Activated naive CD4-positive, alpha-beta T cell treated with anti-CD3 and anti-CD28 coated beads for 36 hours (primary cell): ENCODE measurements at regions not wholly inside any gene's neighbourhood (a gene's known extent, or its start where the extent isn't known, plus 50 kb on each side); places are given as distances from the start of the nearest gene placed in this dataset.
"Not testable (repeated sequence)": the region's sequence is repeated elsewhere in the genome, so short reads cannot be mapped to it uniquely, and the experiment has no call there.

Source experiments
- CTCF ChIA-PET: fragments of 350-600 bp; sonication (Branson Sonifier 250); formaldehyde crosslinking; loops from one replicate; lab custom pipeline; 2021; ENCODE audit warnings: antibody characterized with exemption; lab: Charles Lee
- DNase-seq: peaks from one replicate; pipeline ENCODE4 v3.0.0-alpha.2; 2020
- H3K27ac Mint-ChIP-seq: one replicate; pipeline ENCODE4 v1.8.0; 2021; ENCODE audit warnings: mild to moderate bottlenecking, mixed read lengths
- H3K27me3 Mint-ChIP-seq: one replicate; pipeline ENCODE4 v1.8.0; 2021; ENCODE audit warnings: low read depth, mixed read lengths
- H3K36me3 Mint-ChIP-seq: one replicate; pipeline ENCODE4 v1.8.0; 2021; ENCODE audit warnings: low read depth, mixed read lengths
- H3K4me1 Mint-ChIP-seq: one replicate; pipeline ENCODE4 v1.8.0; 2021; ENCODE audit warnings: low read depth, mixed read lengths
- H3K4me3 Mint-ChIP-seq: one replicate; pipeline ENCODE4 v1.8.0; 2021; ENCODE audit warnings: mild to moderate bottlenecking, moderate library complexity, mixed read lengths
- H3K9me3 Mint-ChIP-seq: one replicate; pipeline ENCODE4 v1.8.0; 2021; ENCODE audit warnings: mixed read lengths
- intact Hi-C: fragments of 100-400 bp; cut with micrococcal nuclease; formaldehyde crosslinking; loops from one replicate; pipeline ENCODE4 v1.15.1; 2023

DNA sequence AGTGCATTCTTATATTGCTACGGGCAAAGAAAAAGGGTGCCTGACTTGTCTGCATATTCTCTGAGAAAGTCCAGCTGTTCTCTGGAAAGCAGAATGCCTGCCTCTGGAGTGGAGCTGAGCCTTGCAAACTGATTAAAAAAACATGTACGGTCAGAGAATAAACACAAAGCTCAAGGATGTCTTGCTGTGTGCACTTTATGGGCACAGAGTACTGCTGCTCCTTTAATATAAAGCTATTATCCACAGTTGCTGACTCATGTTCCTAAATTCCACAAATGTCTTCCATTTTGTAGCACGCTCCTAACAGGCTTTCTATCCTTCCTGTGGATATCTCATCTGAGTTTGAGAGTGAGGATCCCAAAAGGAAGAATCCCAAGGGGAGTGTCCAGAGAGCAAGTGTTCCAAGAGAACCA lies 229.0 kb downstream of the MREG start:
- H3K9me3 Mint-ChIP-seq, result no peaks in the 10 kb centered on the region
- H3K27ac Mint-ChIP-seq, result no peak overlapping the region
- no peak overlapping the region for H3K4me3 Mint-ChIP-seq
- intact Hi-C loops, result no loop called here
- no peaks in the 10 kb centered on the region for H3K4me1 Mint-ChIP-seq
- DNase-seq, result no peak
- no peaks in the 10 kb centered on the region for H3K36me3 Mint-ChIP-seq
- CTCF ChIA-PET, result no interaction called here
- no peaks in the 10 kb centered on the region for H3K27me3 Mint-ChIP-seq

DNA sequence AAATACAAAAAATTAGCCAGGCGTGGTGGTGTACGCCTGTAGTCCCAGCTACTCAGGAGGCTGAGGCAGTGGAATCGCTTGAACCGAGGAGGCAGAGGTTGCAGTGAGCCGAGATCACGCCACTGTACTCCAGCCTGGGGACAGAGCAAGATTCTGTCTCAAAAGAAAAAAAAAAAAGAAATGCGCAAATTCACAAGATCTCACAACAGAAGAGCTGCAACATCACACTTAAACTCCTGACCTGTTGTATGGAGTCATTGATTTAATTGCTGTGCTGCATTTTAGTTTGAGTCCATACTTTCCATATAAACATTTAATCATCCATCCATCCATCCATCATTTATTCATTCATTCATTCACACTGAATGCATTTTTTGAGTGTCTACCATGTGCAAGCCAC lies 229.7 kb downstream of the MREG start:
- CTCF ChIA-PET, H3K4me1 Mint-ChIP-seq, DNase-seq, H3K36me3 Mint-ChIP-seq, H3K27ac Mint-ChIP-seq, H3K9me3 Mint-ChIP-seq, H3K4me3 Mint-ChIP-seq, intact Hi-C loops, H3K27me3 Mint-ChIP-seq: not testable (repeated sequence)

DNA sequence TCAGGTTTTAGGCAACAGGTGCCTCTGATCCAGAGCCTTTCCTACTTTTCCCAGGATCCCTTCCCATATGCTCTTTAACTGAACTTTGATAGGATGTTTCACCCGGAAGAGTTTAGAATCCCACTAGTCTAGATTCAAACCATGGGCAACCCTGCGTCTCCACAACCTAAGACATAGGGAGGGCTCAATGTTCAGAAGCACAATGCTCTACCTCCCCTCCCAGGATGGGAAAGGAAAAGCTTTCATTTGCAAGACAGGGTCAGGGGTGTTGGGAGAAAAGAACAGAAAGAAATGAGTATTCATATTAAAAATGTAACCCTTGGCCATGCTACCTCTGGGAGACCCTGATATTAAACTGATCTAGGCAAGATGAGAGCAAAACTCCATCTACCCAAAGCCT lies 230.4 kb downstream of the MREG start:
- Mint-ChIP-seq H3K4me1 (no peaks in the 10 kb centered on the region), H3K27me3 (no peaks in the 10 kb centered on the region), H3K9me3 (no peaks in the 10 kb centered on the region), H3K4me3 (no peak overlapping the region), H3K36me3 (no peaks in the 10 kb centered on the region), H3K27ac (no peak overlapping the region)
- CTCF ChIA-PET, result no interaction called here
- no peak for DNase-seq
- intact Hi-C loops, result no loop called here

DNA sequence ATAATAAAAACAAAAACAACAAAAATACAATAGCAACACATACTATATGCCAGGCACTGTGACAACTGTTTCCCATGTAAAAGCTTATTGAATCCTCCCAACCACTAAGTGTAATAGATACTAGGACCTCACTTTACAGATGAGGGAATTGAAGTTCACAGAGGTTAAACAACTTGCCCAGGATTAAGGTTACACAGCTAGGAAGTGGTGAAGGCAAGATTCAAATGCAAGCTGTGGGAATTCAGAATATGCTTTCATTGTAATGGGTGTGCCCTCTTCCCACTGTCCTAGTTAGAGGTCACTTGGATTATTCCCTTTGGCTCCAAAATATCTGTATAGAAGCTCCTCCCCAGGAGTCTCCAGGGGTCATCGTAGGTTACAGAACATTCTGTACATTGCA lies 231.1 kb downstream of the MREG start:
- Mint-ChIP-seq H3K27me3 (no peaks in the 10 kb centered on the region), H3K27ac (no peak overlapping the region), H3K4me1 (no peaks in the 10 kb centered on the region), H3K4me3 (no peak overlapping the region), H3K36me3 (no peaks in the 10 kb centered on the region), H3K9me3 (no peaks in the 10 kb centered on the region)
- CTCF ChIA-PET, result no interaction called here
- DNase-seq, result no peak
- intact Hi-C loops, result no loop called here

GRCh38 chr2:215780907-215781685 lies 232.3 kb downstream of the MREG start:
- no peak for DNase-seq
- Mint-ChIP-seq H3K9me3 (no peaks in the 10 kb centered on the region), H3K4me3 (no peak overlapping the region), H3K27me3 (no peaks in the 10 kb centered on the region), H3K4me1 (no peaks in the 10 kb centered on the region), H3K36me3 (no peaks in the 10 kb centered on the region), H3K27ac (no peak overlapping the region)
- intact Hi-C loops, result no loop called here
- CTCF ChIA-PET, result no interaction called here

- Mint-ChIP-seq H3K27me3 (peaks cover 1% of the 10 kb centered on the region), H3K36me3 (no peaks in the 10 kb centered on the region), H3K27ac (no peak overlapping the region), H3K9me3 (no peaks in the 10 kb centered on the region), H3K4me3 (no peak overlapping the region), H3K4me1 (no peaks in the 10 kb centered on the region)
- intact Hi-C loops, result no loop called here
- DNase-seq, result no peak
- CTCF ChIA-PET, result no interaction called here
Measured at GRCh38 chr2:215780313-215780712, 233.0 kb downstream of the MREG start.

DNA sequence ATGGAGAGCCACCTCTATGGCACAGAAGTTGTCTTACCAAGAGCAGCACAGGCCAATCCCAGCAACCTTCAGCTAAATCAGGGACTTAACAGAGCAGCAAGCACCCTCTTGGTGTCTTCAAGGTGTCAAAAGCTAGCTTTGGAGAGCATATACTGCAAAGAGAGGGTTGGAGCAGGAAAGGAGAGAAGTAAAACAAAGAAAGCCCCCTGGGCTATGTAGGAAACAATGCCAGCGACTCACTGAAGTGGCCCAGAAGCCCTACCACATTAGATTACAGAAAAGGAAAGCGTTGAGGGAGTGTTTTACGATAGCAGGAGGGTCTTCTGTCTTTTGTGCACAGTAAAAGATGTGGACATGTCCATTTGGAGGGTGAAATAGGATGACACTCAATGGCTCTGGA lies 233.4 kb downstream of the MREG start:
- H3K9me3 Mint-ChIP-seq, result no peaks in the 10 kb centered on the region
- no peak overlapping the region for H3K27ac Mint-ChIP-seq
- no peak overlapping the region for H3K4me3 Mint-ChIP-seq
- H3K27me3 Mint-ChIP-seq, result peaks cover 3% of the 10 kb centered on the region
- no peak for DNase-seq
- intact Hi-C loops, result no loop called here
- CTCF ChIA-PET, result no interaction called here
- no peaks in the 10 kb centered on the region for H3K36me3 Mint-ChIP-seq
- no peaks in the 10 kb centered on the region for H3K4me1 Mint-ChIP-seq

- peaks cover 3% of the 10 kb centered on the region for H3K27me3 Mint-ChIP-seq
- H3K9me3 Mint-ChIP-seq, result no peaks in the 10 kb centered on the region
- no peak for DNase-seq
- no peak overlapping the region for H3K27ac Mint-ChIP-seq
- H3K4me1 Mint-ChIP-seq, result no peaks in the 10 kb centered on the region
- CTCF ChIA-PET, result no interaction called here
- H3K4me3 Mint-ChIP-seq, result no peak overlapping the region
- H3K36me3 Mint-ChIP-seq, result no peaks in the 10 kb centered on the region
- intact Hi-C loops, result no loop called here
Measured at GRCh38 chr2:215777465-215778044, 235.8 kb downstream of the MREG start.

GRCh38 chr2:215775106-215775505 lies 238.2 kb downstream of the MREG start:
- Mint-ChIP-seq H3K4me1 (no peaks in the 10 kb centered on the region), H3K27ac (no peak overlapping the region), H3K36me3 (no peaks in the 10 kb centered on the region), H3K4me3 (no peak overlapping the region), H3K27me3 (peaks cover 3% of the 10 kb centered on the region), H3K9me3 (no peaks in the 10 kb centered on the region)
- intact Hi-C loops, result no loop called here
- CTCF ChIA-PET, result no interaction called here
- no peak for DNase-seq

GRCh38 chr2:215773728-215774127 lies 239.6 kb downstream of the MREG start:
- CTCF ChIA-PET, result no interaction called here
- DNase-seq, result no peak
- Mint-ChIP-seq H3K36me3 (no peaks in the 10 kb centered on the region), H3K4me3 (no peak overlapping the region), H3K27ac (no peak overlapping the region), H3K27me3 (peaks cover 3% of the 10 kb centered on the region), H3K4me1 (no peaks in the 10 kb centered on the region), H3K9me3 (no peaks in the 10 kb centered on the region)
- intact Hi-C loops, result no loop called here

- no peaks in the 10 kb centered on the region for H3K36me3 Mint-ChIP-seq
- no peak for DNase-seq
- H3K27ac Mint-ChIP-seq, result no peak overlapping the region
- intact Hi-C loops, result no loop called here
- H3K27me3 Mint-ChIP-seq, result peaks cover 3% of the 10 kb centered on the region
- no peaks in the 10 kb centered on the region for H3K9me3 Mint-ChIP-seq
- no peaks in the 10 kb centered on the region for H3K4me1 Mint-ChIP-seq
- CTCF ChIA-PET, result interaction anchor here (1.3 kb wide), 1 partner anchor 22 kb away, joined by 3 read pairs; no protein-coding TSS in a partner anchor
- no peak overlapping the region for H3K4me3 Mint-ChIP-seq
Measured at GRCh38 chr2:215772634-215773563, 240.5 kb downstream of the MREG start.

DNA sequence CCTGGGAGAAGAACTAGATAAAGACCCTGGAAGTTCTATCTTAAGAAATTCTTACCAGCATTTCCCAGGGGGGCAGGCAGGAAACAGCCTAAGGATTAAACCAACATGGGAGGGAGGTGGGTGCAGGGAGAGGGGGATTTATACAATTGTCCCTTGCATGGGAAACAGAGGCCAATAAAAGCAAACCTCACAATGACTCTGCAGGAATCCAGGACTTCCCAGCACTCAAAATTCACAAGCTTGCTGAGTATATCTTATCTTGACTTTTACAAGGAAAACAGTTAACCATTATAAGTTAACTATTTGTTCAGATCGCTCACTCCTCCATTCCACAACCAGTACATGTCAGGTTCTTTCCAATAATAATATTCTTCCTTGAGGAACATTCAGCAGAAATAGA lies 241.3 kb downstream of the MREG start:
- Mint-ChIP-seq H3K27ac (no peak overlapping the region), H3K36me3 (no peaks in the 10 kb centered on the region), H3K4me1 (no peaks in the 10 kb centered on the region), H3K4me3 (no peak overlapping the region), H3K27me3 (peaks cover 3% of the 10 kb centered on the region), H3K9me3 (no peaks in the 10 kb centered on the region)
- no peak for DNase-seq
- intact Hi-C loops, result no loop called here
- CTCF ChIA-PET, result interaction anchor here (1.3 kb wide), 1 partner anchor 23 kb away, joined by 3 read pairs; no protein-coding TSS in a partner anchor
